H1 (cell line): ENCODE measurements at regions not wholly inside any gene's neighbourhood (a gene's known extent, or its start where the extent isn't known, plus 50 kb on each side); places are given as distances from the start of the nearest gene placed in this dataset.

Source experiments
- CTCF ChIA-PET: fragments of 300-600 bp; sonication (Branson Sonifier 250); formaldehyde crosslinking; loops from one replicate; lab custom pipeline; 2021; ENCODE audit not compliant: partially characterized antibody; lab: Charles Lee
- POLR2A ChIA-PET: fragments of 300-600 bp; sonication (Branson Sonifier 250); formaldehyde crosslinking; loops from one replicate; lab custom pipeline; 2021; ENCODE audit warnings: inconsistent platforms; ENCODE audit not compliant: partially characterized antibody; lab: Charles Lee
- DNase-seq, 2 experiments: peaks; one replicate each; pipeline versions ENCODE4 v3.0.0 to v3.0.0-alpha.2; 2010 to 2022; ENCODE audit warnings: low spot score in 2 of 2, low read depth in 1 of 2, mixed read lengths in 1 of 2
- FAIRE-seq: peaks from 2 replicates; lab custom pipeline; 2011; peaks lifted over from hg19 to GRCh38; lab: Jason Lieb, UNC
- H2AFZ ChIP-seq: 2 replicates; pipeline ENCODE4 v1.8.1; 2012; ENCODE audit warnings: low read length, inconsistent platforms
- H2AK5ac ChIP-seq: 2 replicates; pipeline ENCODE4 v1.6.1; 2013; ENCODE audit warnings: low read depth, low read length
- H2BK120ac ChIP-seq: replicated peaks from 2 replicates; pipeline ENCODE3; 2013; ENCODE audit warnings: low read depth, low read length, inconsistent platforms
- H2BK12ac ChIP-seq: 2 replicates; pipeline ENCODE4 v1.6.1; 2013; ENCODE audit warnings: low read depth, low read length
- H2BK15ac ChIP-seq: 2 replicates; pipeline ENCODE4 v1.6.1; 2013; ENCODE audit warnings: low read length
- H2BK20ac ChIP-seq: 2 replicates; pipeline ENCODE4 v1.6.1; 2013; ENCODE audit warnings: low read length
- H2BK5ac ChIP-seq: 2 replicates; pipeline ENCODE4 v1.6.1; 2013; ENCODE audit warnings: low read depth, low read length
- H3K14ac ChIP-seq: 2 replicates; pipeline ENCODE4 v1.6.1; 2013; ENCODE audit warnings: inconsistent platforms; ENCODE audit not compliant: insufficient read length
- H3K18ac ChIP-seq: 2 replicates; pipeline ENCODE4 v1.6.1; 2013; ENCODE audit warnings: low read length; ENCODE audit errors: extremely low read depth
- H3K23ac ChIP-seq: 2 replicates; pipeline ENCODE4 v1.6.1; 2013; ENCODE audit warnings: inconsistent platforms; ENCODE audit not compliant: insufficient read length
- H3K23me2 ChIP-seq: 2 replicates; pipeline ENCODE4 v1.6.1; 2013; ENCODE audit warnings: low read depth, low read length
- H3K27ac ChIP-seq: 2 replicates; pipeline ENCODE4 v1.6.1; 2011; ENCODE audit warnings: low read depth, low read length, inconsistent platforms
- H3K27me3 ChIP-seq, 4 experiments: replicated peaks in 1 of 4; 1 replicate in 1 of 4; 2 replicates in 3 of 4; pipeline versions ENCODE4 v1.6.1 to v1.8.1; 2011 to 2013; ENCODE audit warnings: low read length in 3 of 4, mild to moderate bottlenecking in 3 of 4, inconsistent platforms in 2 of 4, mixed read lengths in 2 of 4, moderate library complexity in 1 of 4; ENCODE audit not compliant: control insufficient read depth in 3 of 4, insufficient read depth in 3 of 4; ENCODE audit errors: extremely low read depth in 1 of 4
- H3K36me3 ChIP-seq, 4 experiments: 2 replicates each; pipeline versions ENCODE4 v1.6.1 to v1.8.1; 2011 to 2013; ENCODE audit warnings: mild to moderate bottlenecking in 4 of 4, low read length in 3 of 4, moderate library complexity in 2 of 4, control low read depth in 1 of 4, inconsistent platforms in 1 of 4; ENCODE audit not compliant: insufficient read depth in 4 of 4, control insufficient read depth in 2 of 4
- H3K4ac ChIP-seq: replicated peaks from 2 replicates; pipeline ENCODE3; 2013; ENCODE audit warnings: low read length, low read depth, mixed read lengths, inconsistent platforms; ENCODE audit not compliant: insufficient read length
- H3K4me1 ChIP-seq, 4 experiments: replicated peaks in 1 of 4; 1 replicate in 1 of 4; 2 replicates in 3 of 4; pipeline versions ENCODE4 v1.6.1 to v1.8.1; 2011 to 2013; ENCODE audit warnings: low read length in 3 of 4, inconsistent platforms in 2 of 4, mixed read lengths in 1 of 4; ENCODE audit not compliant: insufficient read depth in 4 of 4, control insufficient read depth in 3 of 4
- H3K4me2 ChIP-seq, 2 experiments: 2 replicates each; pipeline versions ENCODE4 v1.6.1 to v1.8.1; 2011 to 2013; ENCODE audit warnings: low read depth in 2 of 2, low read length in 2 of 2, control low read depth in 1 of 2, inconsistent platforms in 1 of 2, mild to moderate bottlenecking in 1 of 2; ENCODE audit not compliant: insufficient read depth in 1 of 2
- H3K4me3 ChIP-seq, 4 experiments: fragments of 200-600, 300-600 bp in 1 of 4; sonication (generic), shearing (Covaris generic), sonication (Bioruptor Twin) in 1 of 4; 2 replicates each; pipeline versions ENCODE4 v1.5.1 to v1.8.1; 2011 to 2016; ENCODE audit warnings: low read length in 4 of 4, low read depth in 3 of 4, control low read depth in 2 of 4, inconsistent platforms in 2 of 4, mild to moderate bottlenecking in 2 of 4, mixed read lengths in 1 of 4, moderate library complexity in 1 of 4; ENCODE audit not compliant: insufficient read depth in 2 of 4; ENCODE audit errors: extremely low read depth in 1 of 4
- H3K56ac ChIP-seq: replicated peaks from 2 replicates; pipeline ENCODE3; 2013; ENCODE audit warnings: low read depth, mild to moderate bottlenecking, mixed read lengths, low read length, inconsistent platforms; ENCODE audit not compliant: insufficient read length
- H3K79me1 ChIP-seq: 2 replicates; pipeline ENCODE4 v1.6.1; 2013; ENCODE audit warnings: low read depth, low read length, control low read depth
- H3K79me2 ChIP-seq, 2 experiments: 2 replicates each; pipeline versions ENCODE4 v1.6.1 to v1.8.1; 2012 to 2013; ENCODE audit warnings: low read length in 2 of 2, mild to moderate bottlenecking in 2 of 2, inconsistent platforms in 1 of 2; ENCODE audit not compliant: insufficient read depth in 2 of 2, control insufficient read depth in 1 of 2
- H3K9ac ChIP-seq, 4 experiments: replicated peaks in 1 of 4; 1 replicate in 1 of 4; 2 replicates in 3 of 4; pipeline versions ENCODE4 v1.6.1 to v1.8.1; 2011 to 2013; ENCODE audit warnings: low read depth in 3 of 4, low read length in 3 of 4, control low read depth in 2 of 4, mild to moderate bottlenecking in 2 of 4, moderate library complexity in 2 of 4, inconsistent platforms in 1 of 4; ENCODE audit errors: extremely low read depth in 1 of 4
- H3K9me3 ChIP-seq, 2 experiments: 2 replicates each; pipeline versions ENCODE4 v1.6.1 to v1.8.1; 2012 to 2013; ENCODE audit warnings: mild to moderate bottlenecking in 2 of 2, moderate library complexity in 2 of 2, control low read depth in 1 of 2, inconsistent platforms in 1 of 2, low read depth in 1 of 2, low read length in 1 of 2, mixed read lengths in 1 of 2; ENCODE audit not compliant: insufficient read depth in 2 of 2
- H4K20me1 ChIP-seq, 2 experiments: replicated peaks in 1 of 2; 2 replicates each; pipeline versions ENCODE3 to v1.8.1; 2011 to 2013; ENCODE audit warnings: inconsistent platforms in 2 of 2, low read length in 2 of 2, mild to moderate bottlenecking in 1 of 2; ENCODE audit not compliant: insufficient read depth in 2 of 2, control insufficient read depth in 1 of 2
- H4K5ac ChIP-seq: 2 replicates; pipeline ENCODE4 v1.6.1; 2013; ENCODE audit warnings: low read length, low read depth, mixed read lengths, inconsistent platforms; ENCODE audit not compliant: insufficient read length
- H4K8ac ChIP-seq: 2 replicates; pipeline ENCODE4 v1.8.0; 2013; ENCODE audit warnings: mild to moderate bottlenecking, moderate library complexity, low read length, inconsistent platforms; ENCODE audit not compliant: insufficient read depth; ENCODE audit errors: extremely low read depth
- H4K91ac ChIP-seq: replicated peaks from 2 replicates; pipeline ENCODE3; 2013; ENCODE audit warnings: low read length, mixed read lengths, inconsistent platforms; ENCODE audit not compliant: insufficient read length
- ATF2 ChIP-seq: IDR thresholded peaks from 2 replicates; pipeline ENCODE4 v1.6.1; 2012; ENCODE audit warnings: low read length, inconsistent platforms
- BACH1 ChIP-seq: IDR thresholded peaks from 2 replicates; pipeline ENCODE4 v1.6.1; 2012; ENCODE audit warnings: low read length, improper control_type of control experiment
- CBX5 ChIP-seq: fragments of 300-800, 300-1000 bp; sonication (generic); IDR thresholded peaks from 2 replicates; pipeline ENCODE4 v1.7.1; 2016; ENCODE audit warnings: antibody characterized with exemption, low read length, low read depth
- CBX8 ChIP-seq: fragments of 300-800, 300-1000 bp; sonication (generic); IDR thresholded peaks from 2 replicates; pipeline ENCODE4 v1.7.1; 2016; ENCODE audit warnings: low read depth, low read length, borderline replicate concordance
- CHD1 ChIP-seq: IDR thresholded peaks from 2 replicates; pipeline ENCODE4 v1.6.1; 2012; ENCODE audit warnings: low read depth, low read length, improper control_type of control experiment
- EP300 ChIP-seq, 2 experiments: IDR thresholded peaks; 1 replicate in 1 of 2; 2 replicates in 1 of 2; pipeline ENCODE4 v1.6.1; 2011 to 2012; ENCODE audit warnings: low read depth in 2 of 2, low read length in 2 of 2, mild to moderate bottlenecking in 2 of 2, borderline replicate concordance in 1 of 2, inconsistent platforms in 1 of 2, moderate library complexity in 1 of 2
- POU5F1 ChIP-seq: IDR thresholded peaks from 2 replicates; pipeline ENCODE4 v1.6.1; 2011; ENCODE audit warnings: low read depth, mild to moderate bottlenecking, low read length, moderate library complexity
- RBBP5 ChIP-seq: IDR thresholded peaks from 2 replicates; pipeline ENCODE4 v1.7.1; 2012; ENCODE audit warnings: low read depth, mild to moderate bottlenecking, inconsistent platforms, low read length, moderate library complexity, borderline replicate concordance
- RNF2 ChIP-seq: fragments of 200-900, 300-1000 bp; sonication (generic); IDR thresholded peaks from 2 replicates; pipeline ENCODE4 v1.7.1; 2016; ENCODE audit warnings: borderline replicate concordance, low read depth, mild to moderate bottlenecking, antibody characterized with exemption, low read length; ENCODE audit not compliant: poor library complexity, severe bottlenecking; ENCODE audit errors: missing control alignments
- SAP30 ChIP-seq: fragments of 300-600 bp; sonication (generic); IDR thresholded peaks from 2 replicates; pipeline ENCODE4 v1.7.1; 2012; ENCODE audit warnings: low read length, moderate library complexity, mild to moderate bottlenecking, inconsistent platforms; ENCODE audit not compliant: insufficient read depth, insufficient replicate concordance
- SRF ChIP-seq: IDR thresholded peaks from 2 replicates; pipeline ENCODE4 v1.6.1; 2011; ENCODE audit warnings: mild to moderate bottlenecking, low read depth, low read length, moderate library complexity
- TCF12 ChIP-seq: IDR thresholded peaks from 2 replicates; pipeline ENCODE4 v1.6.1; 2011; ENCODE audit warnings: low read depth, mild to moderate bottlenecking, low read length
- WGBS, 2 experiments: shearing (Covaris generic) in 1 of 2; methylation state at CpG; one replicate each; pipeline versions ENCODE4 v1.1.6 to v1.1.7; 2013 to 2015; ENCODE audit warnings: low lambda C conversion rate in 2 of 2, mixed read lengths in 2 of 2, inconsistent platforms in 1 of 2, low coverage in 1 of 2, missing lambda C conversion rate in 1 of 2; ENCODE audit not compliant: insufficient replicate concordance in 2 of 2, insufficient coverage in 1 of 2, insufficient read length in 1 of 2; ENCODE audit errors: extremely low coverage in 1 of 2, missing lambda C conversion rate in 1 of 2; 5-methylcytosine and 5-hydroxymethylcytosine counted together

GRCh38 chr4:66653937-66654336, 891.4 kb downstream of the CENPC start:
- Histone ChIP-seq H3K36me3 (no peaks in the 10 kb centered on the region), H2AK5ac (no peak overlapping the region), H3K27ac (no peak overlapping the region), H3K79me1 (no peaks in the 10 kb centered on the region), H3K4me1 (no peaks in the 10 kb centered on the region), H3K14ac (no peak overlapping the region), H3K4ac (no peak overlapping the region), H2BK12ac (no peak overlapping the region), H3K56ac (no peak overlapping the region), H2BK20ac (no peak overlapping the region), H2BK120ac (no peak overlapping the region), H3K79me2 (no peaks in the 10 kb centered on the region), H3K4me3 (no peak overlapping the region), H2BK5ac (no peak overlapping the region), H4K91ac (no peak overlapping the region), H3K18ac (no peak overlapping the region), H2BK15ac (no peak overlapping the region), H3K27me3 (no peaks in the 10 kb centered on the region), H3K9ac (no peak overlapping the region), H3K23ac (no peak overlapping the region), H4K8ac (no peak overlapping the region), H4K20me1 (no peaks in the 10 kb centered on the region), H2AFZ (no peak overlapping the region), H3K23me2 (no peaks in the 10 kb centered on the region), H3K9me3 (no peaks in the 10 kb centered on the region), H4K5ac (no peak overlapping the region), H3K4me2 (no peak overlapping the region)
- 89% methylated on average over 2 of the region's 2 CpGs; no CpG with 5 or more reads in 1 of the 2 experiments for whole genome bisulfite sequencing, 2 experiments
- POLR2A ChIA-PET: no interaction called here
- DNase-seq: no peak
- FAIRE-seq: no peak
- CTCF ChIA-PET: no interaction called here
- TF ChIP-seq TCF12 (no peak), ATF2 (no peak), SAP30 (no peak), SRF (no peak), EP300 (IDR thresholded peaks at IDR 0.05; ENCODE audit: borderline replicate concordance in 1 of 2, low read depth in 2 of 2, low read length in 2 of 2) (no peak), BACH1 (no peak), CBX5 (no peak), CHD1 (no peak), RBBP5 (no peak), RNF2 (no peak), CBX8 (no peak), POU5F1 (no peak)
